Spinal cord (tissue), 9 donors: ENCODE measurements at regions not wholly inside any gene's neighbourhood (a gene's known extent, or its start where the extent isn't known, plus 50 kb on each side); places are given as distances from the start of the nearest gene placed in this dataset.
A peak's percentile ranks its signal among the peaks of the same experiment; 100 is the strongest.

Experiments used
- DNase-seq, 6 donors: peaks; one replicate each; pipeline versions ENCODE4 v3.0.0 to v3.0.0-alpha.2; 2013 to 2015; ENCODE audit warnings: low spot score in 6 of 6, low read depth in 4 of 6
- H3K27ac ChIP-seq: one replicate; pipeline ENCODE4 v1.5.1; 2013; ENCODE audit warnings: low read depth, low read length, control low read depth
- H3K27me3 ChIP-seq: one replicate; pipeline ENCODE4 v1.6.1; 2013; ENCODE audit warnings: low read length; ENCODE audit not compliant: control insufficient read depth, insufficient read depth
- H3K36me3 ChIP-seq: one replicate; pipeline ENCODE4 v1.6.1; 2013; ENCODE audit warnings: low read length; ENCODE audit not compliant: control insufficient read depth, insufficient read depth
- H3K4me1 ChIP-seq: one replicate; pipeline ENCODE4 v1.6.1; 2013; ENCODE audit warnings: low read length; ENCODE audit not compliant: control insufficient read depth, insufficient read depth
- H3K4me3 ChIP-seq: one replicate; pipeline ENCODE4 v1.5.1; 2013; ENCODE audit warnings: low read depth, low read length, control low read depth
- H3K9me3 ChIP-seq: one replicate; pipeline ENCODE4 v1.6.1; 2013; ENCODE audit warnings: low read length; ENCODE audit not compliant: control insufficient read depth, insufficient read depth
- WGBS: methylation state at CpG from one replicate; pipeline ENCODE4 v1.1.5; 2013; ENCODE audit warnings: missing lambda C conversion rate; ENCODE audit not compliant: insufficient coverage; 5-methylcytosine and 5-hydroxymethylcytosine counted together
- donor health status: healthy.

DNA sequence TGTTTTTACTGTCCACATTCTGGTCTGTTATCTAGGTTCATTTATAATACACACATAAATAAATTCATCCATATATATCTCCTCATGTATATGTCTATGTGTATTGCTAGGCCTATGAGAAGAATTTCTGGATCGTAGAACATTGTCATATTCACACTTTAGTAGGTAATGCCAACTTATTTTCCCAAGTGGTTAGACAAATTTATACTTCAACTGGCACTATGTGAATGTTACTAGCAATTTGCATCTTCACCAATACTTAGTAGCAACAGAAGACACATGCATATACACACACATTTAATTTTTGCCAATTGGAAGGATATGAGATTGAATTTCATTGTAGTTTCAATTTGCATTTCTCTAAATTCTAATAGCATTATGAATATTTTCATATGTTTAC, 365.1 kb downstream of the FSCB start:
- Histone ChIP-seq H3K4me3 (no peak overlapping the region), H3K9me3 (no peaks in the 10 kb centered on the region), H3K27me3 (no peaks in the 10 kb centered on the region), H3K36me3 (no peaks in the 10 kb centered on the region), H3K27ac (no peak overlapping the region), H3K4me1 (no peaks in the 10 kb centered on the region)
- DNase-seq, result peak in 1 of 6 donors; percentile 51
- no CpG with 5 or more reads among the region's 1 CpG for WGBS

GRCh38 chr14:44135972-44136371, 371.1 kb downstream of the FSCB start:
- Histone ChIP-seq H3K4me3 (no peak overlapping the region), H3K27ac (no peak overlapping the region), H3K4me1 (no peaks in the 10 kb centered on the region), H3K27me3 (no peaks in the 10 kb centered on the region), H3K9me3 (no peaks in the 10 kb centered on the region), H3K36me3 (no peaks in the 10 kb centered on the region)
- DNase-seq, result no peak
- WGBS, result no CpG with 5 or more reads among the region's 5 CpGs

GRCh38 chr14:44131861-44132260, 375.2 kb downstream of the FSCB start:
- no peak overlapping the region for H3K4me3 ChIP-seq
- DNase-seq, result no peak
- H3K27ac ChIP-seq, result no peak overlapping the region
- no peaks in the 10 kb centered on the region for H3K4me1 ChIP-seq
- no CpG with 5 or more reads among the region's 1 CpG for WGBS
- H3K27me3 ChIP-seq, result no peaks in the 10 kb centered on the region
- no peaks in the 10 kb centered on the region for H3K36me3 ChIP-seq
- H3K9me3 ChIP-seq, result no peaks in the 10 kb centered on the region

GRCh38 chr14:44113769-44114730, 393.0 kb downstream of the FSCB start:
- WGBS, result no CpG with 5 or more reads among the region's 7 CpGs
- Histone ChIP-seq H3K4me1 (no peaks in the 10 kb centered on the region), H3K27ac (no peak overlapping the region), H3K27me3 (no peaks in the 10 kb centered on the region), H3K36me3 (no peaks in the 10 kb centered on the region), H3K9me3 (no peaks in the 10 kb centered on the region), H3K4me3 (no peak overlapping the region)
- peak in 4 of 6 donors; percentile 4 to 82 (median 22) for DNase-seq

DNA sequence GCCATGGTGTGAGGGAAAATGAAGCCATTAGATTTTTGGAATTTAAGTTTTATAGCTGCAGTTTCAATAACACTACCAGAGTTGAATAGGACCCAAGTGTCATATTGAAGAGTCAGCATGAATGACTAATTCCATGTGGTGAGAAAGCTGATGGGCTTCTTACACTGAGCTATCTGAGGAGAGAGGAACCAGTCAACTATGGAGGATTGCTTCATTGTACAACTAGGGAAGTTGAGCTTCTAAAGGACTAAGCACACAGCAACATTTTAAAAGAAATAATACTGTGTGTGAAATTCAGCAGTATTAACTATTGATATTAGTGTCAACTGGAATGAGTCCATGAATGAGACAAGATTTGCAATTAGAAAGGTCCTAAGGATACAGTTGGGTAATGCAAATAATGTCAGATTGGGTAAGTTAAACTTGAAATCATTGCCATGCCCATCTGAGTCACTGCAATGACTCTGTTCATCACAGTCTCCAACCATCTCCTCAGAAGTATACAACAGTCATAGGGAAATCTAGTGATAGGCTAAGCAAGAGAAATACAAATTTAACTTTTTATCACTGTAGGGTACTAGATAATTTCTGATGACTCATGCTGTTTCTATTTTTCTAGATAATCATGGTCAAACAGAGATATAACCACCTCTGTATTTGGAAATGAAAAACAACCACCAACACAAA, 394.2 kb downstream of the FSCB start:
- no peaks in the 10 kb centered on the region for H3K9me3 ChIP-seq
- no peaks in the 10 kb centered on the region for H3K36me3 ChIP-seq
- no peak overlapping the region for H3K27ac ChIP-seq
- peak in 1 of 6 donors; percentile 44 for DNase-seq
- no peak overlapping the region for H3K4me3 ChIP-seq
- no peaks in the 10 kb centered on the region for H3K4me1 ChIP-seq
- no peaks in the 10 kb centered on the region for H3K27me3 ChIP-seq

- H3K9me3 ChIP-seq, result no peaks in the 10 kb centered on the region
- H3K4me3 ChIP-seq, result no peak overlapping the region
- 100% methylated on average over 1 of the region's 1 CpG for WGBS
- H3K36me3 ChIP-seq, result no peaks in the 10 kb centered on the region
- no peaks in the 10 kb centered on the region for H3K27me3 ChIP-seq
- DNase-seq, result no peak
- no peaks in the 10 kb centered on the region for H3K4me1 ChIP-seq
- no peak overlapping the region for H3K27ac ChIP-seq
Measured at GRCh38 chr14:44109036-44109435, 398.0 kb downstream of the FSCB start.

GRCh38 chr14:44108601-44109000, 398.5 kb downstream of the FSCB start:
- no peak for DNase-seq
- Histone ChIP-seq H3K4me3 (no peak overlapping the region), H3K27ac (no peak overlapping the region), H3K4me1 (no peaks in the 10 kb centered on the region), H3K27me3 (no peaks in the 10 kb centered on the region), H3K36me3 (no peaks in the 10 kb centered on the region), H3K9me3 (no peaks in the 10 kb centered on the region)
- WGBS, result 100% methylated on average over 1 of the region's 1 CpG

GRCh38 chr14:44107156-44107555, 399.9 kb downstream of the FSCB start:
- Histone ChIP-seq H3K36me3 (no peaks in the 10 kb centered on the region), H3K9me3 (no peaks in the 10 kb centered on the region), H3K4me1 (no peaks in the 10 kb centered on the region), H3K4me3 (no peak overlapping the region), H3K27ac (no peak overlapping the region), H3K27me3 (no peaks in the 10 kb centered on the region)
- WGBS, result no CpG with 5 or more reads among the region's 1 CpG
- DNase-seq, result no peak

GRCh38 chr14:44099743-44100488, 407.2 kb downstream of the FSCB start:
- no peaks in the 10 kb centered on the region for H3K36me3 ChIP-seq
- WGBS, result 88% methylated on average over 1 of the region's 1 CpG
- H3K27me3 ChIP-seq, result no peaks in the 10 kb centered on the region
- no peak overlapping the region for H3K27ac ChIP-seq
- H3K9me3 ChIP-seq, result no peaks in the 10 kb centered on the region
- H3K4me1 ChIP-seq, result no peaks in the 10 kb centered on the region
- H3K4me3 ChIP-seq, result no peak overlapping the region
- DNase-seq, result peak in 1 of 6 donors; percentile 21
